ENCODE measurements at regions not wholly inside any gene's neighbourhood (a gene's known extent, or its start where the extent isn't known, plus 50 kb on each side); places are given as distances from the start of the nearest gene placed in this dataset.

DNA sequence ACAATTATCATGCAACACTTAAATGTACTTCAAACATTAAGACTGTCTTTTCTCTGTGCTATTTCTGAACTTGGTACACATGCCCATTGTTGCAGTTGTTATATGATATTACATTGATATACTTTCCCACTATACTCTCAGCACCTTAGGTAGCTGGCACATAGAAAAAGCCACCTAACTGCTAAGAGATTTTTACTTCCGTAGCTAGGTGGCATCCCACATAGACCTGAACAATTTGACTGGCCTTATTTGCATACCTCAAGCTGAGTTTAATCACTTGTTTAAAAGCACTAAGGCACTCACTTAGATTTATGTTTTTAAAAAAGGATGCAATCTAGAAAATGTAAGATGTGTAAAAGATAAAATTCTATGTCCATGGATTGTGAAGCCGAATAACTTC is 194.2 kb downstream of the POU4F1 start:
- TF ChIP-seq TAF1 (IDR thresholded peaks at IDR 0.05; ENCODE audit: low read depth) (no peak), POLR2AphosphoS5 (IDR thresholded peaks at IDR 0.05) (no peak), EP300 (conservative IDR thresholded peaks at IDR 0.05; ENCODE audit: poor library complexity, severe bottlenecking) (no peak), RAD21 (conservative IDR thresholded peaks at IDR 0.05) (no peak), SMC3 (conservative IDR thresholded peaks at IDR 0.05; ENCODE audit: poor library complexity) (no peak)
- TF ChIP-seq, protein P1, sequence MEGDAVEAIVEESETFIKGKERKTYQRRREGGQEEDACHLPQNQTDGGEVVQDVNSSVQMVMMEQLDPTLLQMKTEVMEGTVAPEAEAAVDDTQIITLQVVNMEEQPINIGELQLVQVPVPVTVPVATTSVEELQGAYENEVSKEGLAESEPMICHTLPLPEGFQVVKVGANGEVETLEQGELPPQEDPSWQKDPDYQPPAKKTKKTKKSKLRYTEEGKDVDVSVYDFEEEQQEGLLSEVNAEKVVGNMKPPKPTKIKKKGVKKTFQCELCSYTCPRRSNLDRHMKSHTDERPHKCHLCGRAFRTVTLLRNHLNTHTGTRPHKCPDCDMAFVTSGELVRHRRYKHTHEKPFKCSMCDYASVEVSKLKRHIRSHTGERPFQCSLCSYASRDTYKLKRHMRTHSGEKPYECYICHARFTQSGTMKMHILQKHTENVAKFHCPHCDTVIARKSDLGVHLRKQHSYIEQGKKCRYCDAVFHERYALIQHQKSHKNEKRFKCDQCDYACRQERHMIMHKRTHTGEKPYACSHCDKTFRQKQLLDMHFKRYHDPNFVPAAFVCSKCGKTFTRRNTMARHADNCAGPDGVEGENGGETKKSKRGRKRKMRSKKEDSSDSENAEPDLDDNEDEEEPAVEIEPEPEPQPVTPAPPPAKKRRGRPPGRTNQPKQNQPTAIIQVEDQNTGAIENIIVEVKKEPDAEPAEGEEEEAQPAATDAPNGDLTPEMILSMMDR (IDR thresholded peaks at IDR 0.05; ENCODE audit: poor library complexity, severe bottlenecking), result no peak
- TF ChIP-seq, protein P2, sequence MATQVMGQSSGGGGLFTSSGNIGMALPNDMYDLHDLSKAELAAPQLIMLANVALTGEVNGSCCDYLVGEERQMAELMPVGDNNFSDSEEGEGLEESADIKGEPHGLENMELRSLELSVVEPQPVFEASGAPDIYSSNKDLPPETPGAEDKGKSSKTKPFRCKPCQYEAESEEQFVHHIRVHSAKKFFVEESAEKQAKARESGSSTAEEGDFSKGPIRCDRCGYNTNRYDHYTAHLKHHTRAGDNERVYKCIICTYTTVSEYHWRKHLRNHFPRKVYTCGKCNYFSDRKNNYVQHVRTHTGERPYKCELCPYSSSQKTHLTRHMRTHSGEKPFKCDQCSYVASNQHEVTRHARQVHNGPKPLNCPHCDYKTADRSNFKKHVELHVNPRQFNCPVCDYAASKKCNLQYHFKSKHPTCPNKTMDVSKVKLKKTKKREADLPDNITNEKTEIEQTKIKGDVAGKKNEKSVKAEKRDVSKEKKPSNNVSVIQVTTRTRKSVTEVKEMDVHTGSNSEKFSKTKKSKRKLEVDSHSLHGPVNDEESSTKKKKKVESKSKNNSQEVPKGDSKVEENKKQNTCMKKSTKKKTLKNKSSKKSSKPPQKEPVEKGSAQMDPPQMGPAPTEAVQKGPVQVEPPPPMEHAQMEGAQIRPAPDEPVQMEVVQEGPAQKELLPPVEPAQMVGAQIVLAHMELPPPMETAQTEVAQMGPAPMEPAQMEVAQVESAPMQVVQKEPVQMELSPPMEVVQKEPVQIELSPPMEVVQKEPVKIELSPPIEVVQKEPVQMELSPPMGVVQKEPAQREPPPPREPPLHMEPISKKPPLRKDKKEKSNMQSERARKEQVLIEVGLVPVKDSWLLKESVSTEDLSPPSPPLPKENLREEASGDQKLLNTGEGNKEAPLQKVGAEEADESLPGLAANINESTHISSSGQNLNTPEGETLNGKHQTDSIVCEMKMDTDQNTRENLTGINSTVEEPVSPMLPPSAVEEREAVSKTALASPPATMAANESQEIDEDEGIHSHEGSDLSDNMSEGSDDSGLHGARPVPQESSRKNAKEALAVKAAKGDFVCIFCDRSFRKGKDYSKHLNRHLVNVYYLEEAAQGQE (IDR thresholded peaks at IDR 0.05; ENCODE audit: borderline replicate concordance), result no peak

All from neural cell (in vitro differentiated cells).